OCI-LY7 (cell line): ENCODE measurements at regions not wholly inside any gene's neighbourhood (a gene's known extent, or its start where the extent isn't known, plus 50 kb on each side); places are given as distances from the start of the nearest gene placed in this dataset.

Experiments used
- CTCF ChIP-seq: fragments of 200-600 bp; sonication (generic); conservative IDR thresholded peaks from 2 replicates; pipeline ENCODE4 v1.5.1; 2014; ENCODE audit warnings: mild to moderate bottlenecking, antibody characterized with exemption, low read length, moderate library complexity, mixed read lengths
- EZH2phosphoT487 ChIP-seq: fragments of 200-600 bp; sonication (generic); IDR thresholded peaks from 2 replicates; pipeline ENCODE4 v1.6.1; 2018; ENCODE audit warnings: low read depth, borderline replicate concordance, mild to moderate bottlenecking, mixed run types, antibody characterized with exemption, low read length, moderate library complexity, mixed read lengths

DNA sequence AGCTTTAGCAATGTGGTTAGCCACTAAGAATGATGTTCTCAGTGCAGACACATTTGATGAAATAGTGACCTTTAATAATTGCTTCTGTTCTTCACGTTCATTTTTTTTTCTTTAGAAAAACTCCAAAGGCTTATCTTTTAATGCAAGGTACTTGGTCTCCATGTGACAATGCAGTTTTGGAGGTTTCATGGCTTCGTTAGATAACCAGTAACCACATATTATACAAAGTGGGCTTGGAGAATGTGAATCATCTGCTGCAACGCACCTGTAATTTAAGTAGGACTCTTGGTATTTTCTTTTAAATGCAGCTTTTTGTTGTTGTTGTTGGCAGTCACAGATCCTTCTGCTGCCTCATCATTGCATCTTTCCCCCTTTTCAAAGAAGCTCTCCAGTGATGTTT lies 1606.3 kb downstream of the SUCLG1 start:
- TF ChIP-seq CTCF: no peak
- no peak for TF ChIP-seq EZH2phosphoT487
